ENCODE measurements at regions not wholly inside any gene's neighbourhood (a gene's known extent, or its start where the extent isn't known, plus 50 kb on each side); places are given as distances from the start of the nearest gene placed in this dataset.

DNA sequence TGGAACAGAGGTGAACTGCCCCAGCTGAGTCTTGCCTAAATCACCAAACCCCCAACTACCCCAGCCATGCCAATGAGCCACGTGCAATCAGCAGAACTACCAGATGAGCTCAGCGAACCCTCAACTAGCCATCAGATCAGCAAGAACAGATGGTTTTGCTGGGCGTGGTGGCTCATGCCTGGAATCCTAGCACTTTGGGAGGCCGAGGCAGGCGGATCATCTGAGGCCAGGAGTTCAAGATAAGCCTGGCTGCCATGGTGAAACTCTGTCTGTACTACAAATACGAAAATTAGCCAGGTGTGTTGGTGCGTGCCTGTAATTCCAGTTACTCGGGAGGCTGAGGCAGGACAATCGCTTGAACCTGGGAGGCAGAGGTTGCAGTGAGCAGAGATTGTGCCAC lies 374.3 kb downstream of the NXPE2 start:
- H3K9me1 ChIP-seq (ENCODE audit: control insufficient read depth, extremely low read depth, insufficient read depth, low read length), result no peaks in the 10 kb centered on the region
- dilution Hi-C loops (cut with MboI; ENCODE audit: extremely low pct_ligation_motif_present, low sequenced_read_pairs), result no loop called here

DNA sequence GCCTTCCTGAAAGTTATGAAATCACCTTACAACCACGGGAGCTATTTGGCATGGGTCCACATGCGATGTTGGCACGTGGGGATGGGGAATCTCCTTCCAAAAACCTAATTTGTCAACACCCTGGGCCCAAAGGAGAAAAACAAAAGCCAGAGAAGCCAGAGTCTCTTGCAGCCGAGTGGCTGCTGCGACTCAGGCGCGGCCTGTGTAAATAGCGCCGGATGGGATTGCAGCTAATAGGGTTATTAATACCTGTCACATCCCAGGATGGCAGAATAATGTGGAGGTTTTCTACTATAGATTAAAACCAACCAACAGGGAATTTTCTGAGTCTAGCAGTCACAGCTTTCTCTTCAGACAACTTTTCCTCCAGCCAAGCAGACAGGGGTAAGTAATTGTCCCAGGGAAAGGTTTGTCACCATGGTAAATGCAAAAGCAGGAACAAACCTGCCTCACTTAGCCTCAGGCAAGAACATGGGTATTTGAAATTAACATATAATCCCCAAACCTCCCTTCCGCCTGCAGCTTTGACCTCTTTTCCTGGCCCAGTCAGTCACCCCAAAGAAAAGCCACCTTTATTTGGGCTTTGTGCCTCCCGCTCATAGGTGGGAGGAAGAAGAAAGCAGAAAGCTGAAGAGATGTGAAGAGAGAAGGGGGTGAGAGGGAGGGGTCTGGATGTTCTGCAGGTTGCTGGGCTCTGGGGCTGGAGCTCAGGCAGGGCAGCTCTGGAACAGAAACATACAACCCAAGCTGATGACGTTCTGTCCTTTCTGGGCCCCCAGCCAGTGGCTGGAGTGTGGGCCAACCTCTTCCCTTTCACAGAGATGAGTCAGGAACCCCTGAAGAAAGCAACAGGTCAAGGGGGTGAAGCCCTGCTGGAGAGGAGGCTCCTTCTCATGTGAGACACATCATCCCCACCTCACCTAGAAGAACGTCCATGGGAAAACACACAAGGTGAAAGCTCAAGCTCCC lies 376.5 kb downstream of the NXPE2 start:
- no peak for TF ChIP-seq CTCF (optimal IDR thresholded peaks at IDR 0.05 in 1 of 3, IDR thresholded peaks at IDR 0.05 in 1 of 3, conservative IDR thresholded peaks at IDR 0.05 in 1 of 3; ENCODE audit: extremely low read depth in 1 of 3, insufficient read depth in 2 of 3, low read length in 3 of 3)
- no peak for TF ChIP-seq EZH2 (IDR thresholded peaks at IDR 0.05; ENCODE audit: low read length)
- Histone ChIP-seq H3K4me2 (ENCODE audit: control insufficient read depth, extremely low read depth, insufficient read depth, low read depth, low read length) (no peak overlapping the region), H3K9ac (ENCODE audit: control insufficient read depth, extremely low read depth, insufficient read depth, low read length) (no peak overlapping the region), H3K4me3 (ENCODE audit: control insufficient read depth in 2 of 3, extremely low read depth in 1 of 3, insufficient read depth in 2 of 3, low read depth in 1 of 3, low read length in 3 of 3) (no peak overlapping the region), H2AFZ (ENCODE audit: control insufficient read depth, low read length) (no peak overlapping the region), H3K4me1 (ENCODE audit: control insufficient read depth, extremely low read depth, insufficient read depth, low read length) (no peaks in the 10 kb centered on the region), H3K27ac (ENCODE audit: control insufficient read depth, insufficient read depth, low read length) (no peak overlapping the region), H3K9me1 (ENCODE audit: control insufficient read depth, extremely low read depth, insufficient read depth, low read length) (no peaks in the 10 kb centered on the region), H3K9me3 (ENCODE audit: control insufficient read depth, low read depth, low read length) (no peaks in the 10 kb centered on the region), H3K36me3 (ENCODE audit: control insufficient read depth in 2 of 2, extremely low read depth in 1 of 2, insufficient read depth in 2 of 2, low read length in 2 of 2) (no peaks in the 10 kb centered on the region), H3K79me2 (ENCODE audit: control insufficient read depth, insufficient read depth, low read length) (no peaks in the 10 kb centered on the region), H4K20me1 (ENCODE audit: control insufficient read depth, extremely low read depth, insufficient read depth, low read length) (no peaks in the 10 kb centered on the region), H3K27me3 (ENCODE audit: control insufficient read depth, extremely low read depth, insufficient read depth, low read length) (no peaks in the 10 kb centered on the region)
- no peak for DNase-seq (ENCODE audit: low read depth, low spot score)
- no peak for FAIRE-seq
- dilution Hi-C loops (cut with MboI; ENCODE audit: extremely low pct_ligation_motif_present, low sequenced_read_pairs), result no loop called here

More for the DNA sequence above, 374.3 kb downstream of the NXPE2 start:
- Histone ChIP-seq H3K4me1 (ENCODE audit: control insufficient read depth, extremely low read depth, insufficient read depth, low read length) (no peaks in the 10 kb centered on the region), H3K27ac (ENCODE audit: control insufficient read depth, insufficient read depth, low read length) (no peak overlapping the region), H3K9ac (ENCODE audit: control insufficient read depth, extremely low read depth, insufficient read depth, low read length) (no peak overlapping the region), H3K36me3 (ENCODE audit: control insufficient read depth in 2 of 2, extremely low read depth in 1 of 2, insufficient read depth in 2 of 2, low read length in 2 of 2) (no peaks in the 10 kb centered on the region), H3K4me2 (ENCODE audit: control insufficient read depth, extremely low read depth, insufficient read depth, low read depth, low read length) (no peak overlapping the region), H3K27me3 (ENCODE audit: control insufficient read depth, extremely low read depth, insufficient read depth, low read length) (no peaks in the 10 kb centered on the region), H4K20me1 (ENCODE audit: control insufficient read depth, extremely low read depth, insufficient read depth, low read length) (no peaks in the 10 kb centered on the region), H3K79me2 (ENCODE audit: control insufficient read depth, insufficient read depth, low read length) (no peaks in the 10 kb centered on the region), H2AFZ (ENCODE audit: control insufficient read depth, low read length) (no peak overlapping the region), H3K9me3 (ENCODE audit: control insufficient read depth, low read depth, low read length) (no peaks in the 10 kb centered on the region), H3K4me3 (ENCODE audit: control insufficient read depth in 2 of 3, extremely low read depth in 1 of 3, insufficient read depth in 2 of 3, low read depth in 1 of 3, low read length in 3 of 3) (no peak overlapping the region)
- TF ChIP-seq EZH2 (IDR thresholded peaks at IDR 0.05; ENCODE audit: low read length) (no peak), CTCF (optimal IDR thresholded peaks at IDR 0.05 in 1 of 3, IDR thresholded peaks at IDR 0.05 in 1 of 3, conservative IDR thresholded peaks at IDR 0.05 in 1 of 3; ENCODE audit: extremely low read depth in 1 of 3, insufficient read depth in 2 of 3, low read length in 3 of 3) (no peak)
- DNase-seq (ENCODE audit: low read depth, low spot score) (no peak), FAIRE-seq (no peak)

Data from keratinocyte (primary cell).